ENCODE measurements at regions not wholly inside any gene's neighbourhood (a gene's known extent, or its start where the extent isn't known, plus 50 kb on each side); places are given as distances from the start of the nearest gene placed in this dataset.

DNA sequence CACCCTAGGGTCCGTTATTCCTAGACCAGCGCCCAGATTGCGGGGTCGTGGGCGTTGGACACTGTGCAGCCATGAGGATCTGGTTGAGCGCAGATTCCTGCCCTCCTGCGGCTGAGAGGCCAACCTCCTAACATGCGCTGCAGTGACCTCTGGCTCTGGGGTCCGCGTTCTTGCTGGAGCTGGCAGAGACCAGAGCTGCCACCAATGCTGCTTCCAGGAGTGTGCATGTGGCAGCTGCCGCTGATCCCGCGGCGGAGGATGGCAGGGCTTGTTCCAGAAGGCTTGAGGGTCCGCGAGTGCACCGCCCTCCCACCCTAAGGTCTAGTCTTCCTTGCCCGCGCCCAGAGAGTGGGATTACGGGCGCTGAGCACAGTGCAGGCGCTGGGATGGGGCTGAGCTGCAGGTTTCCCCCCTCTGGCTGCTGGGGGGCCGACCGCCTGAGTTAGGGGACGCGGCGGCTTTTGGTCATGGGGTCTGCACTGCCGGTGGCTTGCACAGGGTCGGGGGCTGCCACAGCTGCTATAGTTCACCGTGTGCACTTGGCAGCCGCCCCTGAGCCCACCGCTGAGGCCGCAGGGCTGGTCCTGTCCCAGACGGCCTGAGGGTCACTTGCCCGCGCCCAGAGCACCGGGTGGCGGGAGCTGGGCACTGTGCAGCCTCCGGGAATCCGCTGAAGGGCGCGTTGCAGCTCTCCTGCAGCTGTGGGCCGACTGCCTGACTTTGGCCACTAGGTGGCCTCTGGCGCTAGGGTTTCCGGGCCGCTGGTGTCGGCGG is 145.9 kb downstream of the CCDC74A start:
- TF ChIP-seq, protein P1, sequence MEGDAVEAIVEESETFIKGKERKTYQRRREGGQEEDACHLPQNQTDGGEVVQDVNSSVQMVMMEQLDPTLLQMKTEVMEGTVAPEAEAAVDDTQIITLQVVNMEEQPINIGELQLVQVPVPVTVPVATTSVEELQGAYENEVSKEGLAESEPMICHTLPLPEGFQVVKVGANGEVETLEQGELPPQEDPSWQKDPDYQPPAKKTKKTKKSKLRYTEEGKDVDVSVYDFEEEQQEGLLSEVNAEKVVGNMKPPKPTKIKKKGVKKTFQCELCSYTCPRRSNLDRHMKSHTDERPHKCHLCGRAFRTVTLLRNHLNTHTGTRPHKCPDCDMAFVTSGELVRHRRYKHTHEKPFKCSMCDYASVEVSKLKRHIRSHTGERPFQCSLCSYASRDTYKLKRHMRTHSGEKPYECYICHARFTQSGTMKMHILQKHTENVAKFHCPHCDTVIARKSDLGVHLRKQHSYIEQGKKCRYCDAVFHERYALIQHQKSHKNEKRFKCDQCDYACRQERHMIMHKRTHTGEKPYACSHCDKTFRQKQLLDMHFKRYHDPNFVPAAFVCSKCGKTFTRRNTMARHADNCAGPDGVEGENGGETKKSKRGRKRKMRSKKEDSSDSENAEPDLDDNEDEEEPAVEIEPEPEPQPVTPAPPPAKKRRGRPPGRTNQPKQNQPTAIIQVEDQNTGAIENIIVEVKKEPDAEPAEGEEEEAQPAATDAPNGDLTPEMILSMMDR (conservative IDR thresholded peaks at IDR 0.05), result peak; percentile 79
- no peak for TF ChIP-seq EZH2 (IDR thresholded peaks at IDR 0.05; ENCODE audit: low read depth)
